H9 (cell line): ENCODE measurements at regions not wholly inside any gene's neighbourhood (a gene's known extent, or its start where the extent isn't known, plus 50 kb on each side); places are given as distances from the start of the nearest gene placed in this dataset.
"Not testable (repeated sequence)": the region's sequence is repeated elsewhere in the genome, so short reads cannot be mapped to it uniquely, and the experiment has no call there.

Source experiments
- DNase-seq: peaks from one replicate; pipeline ENCODE4 v3.0.0-alpha.2; 2017
- H2AFZ ChIP-seq: one replicate; pipeline ENCODE4 v1.6.1; 2013; ENCODE audit warnings: mild to moderate bottlenecking, low read length, control low read depth, moderate library complexity
- H2AK5ac ChIP-seq: 2 replicates; pipeline ENCODE4 v1.6.1; 2013; ENCODE audit warnings: low read length, control low read depth, mixed read lengths; ENCODE audit not compliant: insufficient read length
- H2BK120ac ChIP-seq: one replicate; pipeline ENCODE4 v1.6.1; 2013; ENCODE audit warnings: low read depth, mild to moderate bottlenecking, low read length, control low read depth, inconsistent platforms; ENCODE audit not compliant: poor library complexity, severe bottlenecking
- H2BK12ac ChIP-seq: 2 replicates; pipeline ENCODE4 v1.6.1; 2013; ENCODE audit warnings: low read length, control low read depth, mixed read lengths, low read depth; ENCODE audit not compliant: insufficient read length
- H2BK15ac ChIP-seq: 2 replicates; pipeline ENCODE4 v1.6.1; 2013; ENCODE audit warnings: low read depth, low read length, control low read depth
- H2BK20ac ChIP-seq: one replicate; pipeline ENCODE4 v1.6.1; 2013; ENCODE audit warnings: low read depth, mild to moderate bottlenecking, low read length, control low read depth, inconsistent platforms; ENCODE audit not compliant: poor library complexity, severe bottlenecking
- H2BK5ac ChIP-seq: 2 replicates; pipeline ENCODE4 v1.6.1; 2013; ENCODE audit warnings: low read length, control low read depth, mixed read lengths; ENCODE audit not compliant: insufficient read length
- H3K14ac ChIP-seq: 2 replicates; pipeline ENCODE4 v1.6.1; 2013; ENCODE audit warnings: low read length, control low read depth; ENCODE audit not compliant: insufficient read depth
- H3K18ac ChIP-seq: 2 replicates; pipeline ENCODE4 v1.6.1; 2013; ENCODE audit warnings: low read depth, mild to moderate bottlenecking, mixed read lengths, low read length, control low read depth; ENCODE audit not compliant: insufficient read length
- H3K23ac ChIP-seq: 2 replicates; pipeline ENCODE4 v1.6.1; 2013; ENCODE audit warnings: low read length, control low read depth, mixed read lengths, low read depth; ENCODE audit not compliant: insufficient read length
- H3K23me2 ChIP-seq: 2 replicates; pipeline ENCODE4 v1.6.1; 2013; ENCODE audit warnings: low read depth, mild to moderate bottlenecking, mixed read lengths, low read length, control low read depth; ENCODE audit not compliant: insufficient read length, poor library complexity, severe bottlenecking
- H3K27ac ChIP-seq: 2 replicates; pipeline ENCODE4 v1.5.1; 2013; ENCODE audit warnings: low read length, control low read depth, mixed read lengths, low read depth; ENCODE audit not compliant: insufficient read length
- H3K27me3 ChIP-seq: 2 replicates; pipeline ENCODE4 v1.6.1; 2013; ENCODE audit warnings: low read length, control low read depth, inconsistent platforms; ENCODE audit not compliant: insufficient read depth
- H3K4ac ChIP-seq: 2 replicates; pipeline ENCODE4 v1.6.1; 2013; ENCODE audit warnings: low read depth, mild to moderate bottlenecking, control low read depth, inconsistent platforms, low read length, moderate library complexity
- H3K4me1 ChIP-seq: 2 replicates; pipeline ENCODE4 v1.6.1; 2013; ENCODE audit warnings: low read length, control low read depth, inconsistent platforms; ENCODE audit not compliant: insufficient read depth
- H3K4me2 ChIP-seq: 2 replicates; pipeline ENCODE4 v1.6.1; 2013; ENCODE audit warnings: low read length, control low read depth, mixed read lengths; ENCODE audit not compliant: insufficient read length, insufficient read depth
- H3K56ac ChIP-seq: 2 replicates; pipeline ENCODE4 v1.6.1; 2013; ENCODE audit warnings: low read depth, mild to moderate bottlenecking, mixed read lengths, low read length, control low read depth; ENCODE audit not compliant: insufficient read length
- H3K79me1 ChIP-seq: 2 replicates; pipeline ENCODE4 v1.6.1; 2013; ENCODE audit warnings: low read depth, mild to moderate bottlenecking, moderate library complexity, low read length, control low read depth, inconsistent platforms; ENCODE audit not compliant: insufficient read depth, poor library complexity, severe bottlenecking
- H3K79me2 ChIP-seq: 2 replicates; pipeline ENCODE4 v1.6.1; 2013; ENCODE audit warnings: low read length, control low read depth, inconsistent platforms; ENCODE audit not compliant: insufficient read depth
- H3K9ac ChIP-seq: 2 replicates; pipeline ENCODE4 v1.6.1; 2013; ENCODE audit warnings: low read length, control low read depth, mixed read lengths; ENCODE audit not compliant: insufficient read length; ENCODE audit errors: extremely low read depth
- H3K9me3 ChIP-seq: one replicate; pipeline ENCODE4 v1.6.1; 2013; ENCODE audit warnings: low read depth, low read length, inconsistent platforms; ENCODE audit not compliant: control insufficient read depth
- H3T11ph ChIP-seq: one replicate; pipeline ENCODE4 v1.6.1; 2013; ENCODE audit warnings: mild to moderate bottlenecking, low read length, control low read depth, inconsistent platforms
- H4K20me1 ChIP-seq: one replicate; pipeline ENCODE4 v1.6.1; 2013; ENCODE audit not compliant: control insufficient read depth, insufficient read length, insufficient read depth
- H4K5ac ChIP-seq: 2 replicates; pipeline ENCODE4 v1.6.1; 2013; ENCODE audit warnings: low read depth, mild to moderate bottlenecking, mixed read lengths, low read length, control low read depth; ENCODE audit not compliant: insufficient read length
- H4K8ac ChIP-seq: replicated peaks from 2 replicates; pipeline ENCODE4 v1.6.1; 2013; ENCODE audit warnings: low read length, control low read depth, mixed read lengths, low read depth; ENCODE audit not compliant: insufficient read length
- H4K91ac ChIP-seq: 2 replicates; pipeline ENCODE4 v1.6.1; 2013; ENCODE audit warnings: low read depth, mild to moderate bottlenecking, moderate library complexity, mixed read lengths, low read length, control low read depth; ENCODE audit not compliant: insufficient read length
- H3K27ac Mint-ChIP-seq, 3 experiments: 2 replicates in 2 of 3; 3 replicates in 1 of 3; pipeline ENCODE4 v1.8.0; 2020 to 2021; ENCODE audit warnings: mixed read lengths in 3 of 3, mild to moderate bottlenecking in 1 of 3, moderate library complexity in 1 of 3
- H3K27me3 Mint-ChIP-seq: 2 replicates; pipeline ENCODE4 v1.8.0; 2021; ENCODE audit warnings: low read depth, mild to moderate bottlenecking, moderate library complexity, mixed read lengths
- H3K36me3 Mint-ChIP-seq, 3 experiments: 2 replicates in 2 of 3; 3 replicates in 1 of 3; pipeline ENCODE4 v1.8.0; 2020 to 2021; ENCODE audit warnings: low read depth in 3 of 3, mixed read lengths in 3 of 3; ENCODE audit not compliant: insufficient read depth in 1 of 3
- H3K4me1 Mint-ChIP-seq, 2 experiments: 2 replicates each; pipeline ENCODE4 v1.8.0; 2020; ENCODE audit warnings: mixed read lengths in 2 of 2
- H3K4me3 Mint-ChIP-seq, 2 experiments: 2 replicates in 1 of 2; 3 replicates in 1 of 2; pipeline ENCODE4 v1.8.0; 2020 to 2021; ENCODE audit warnings: mild to moderate bottlenecking in 2 of 2, mixed read lengths in 2 of 2, moderate library complexity in 1 of 2
- H3K9me3 Mint-ChIP-seq, 2 experiments: 2 replicates in 1 of 2; 3 replicates in 1 of 2; pipeline ENCODE4 v1.8.0; 2020; ENCODE audit warnings: mild to moderate bottlenecking in 2 of 2, mixed read lengths in 2 of 2, moderate library complexity in 1 of 2
- WGBS: extraction: QIAGEN DNeasy Blood & Tissue Kit; methylation state at CpG from one replicate; pipeline ENCODE4 v1.1.7; 2013; ENCODE audit warnings: missing lambda C conversion rate, low lambda C conversion rate, mixed read lengths; ENCODE audit not compliant: insufficient read length; ENCODE audit errors: extremely low coverage; 5-methylcytosine and 5-hydroxymethylcytosine counted together
- TF ChIP-seq, protein P1 (sequence below): fragments of 200-600 bp; sonication (generic); conservative IDR thresholded peaks from 3 replicates; pipeline ENCODE4 v1.8.0; 2021; ENCODE audit warnings: antibody characterized with exemption, mild to moderate bottlenecking

DNA sequence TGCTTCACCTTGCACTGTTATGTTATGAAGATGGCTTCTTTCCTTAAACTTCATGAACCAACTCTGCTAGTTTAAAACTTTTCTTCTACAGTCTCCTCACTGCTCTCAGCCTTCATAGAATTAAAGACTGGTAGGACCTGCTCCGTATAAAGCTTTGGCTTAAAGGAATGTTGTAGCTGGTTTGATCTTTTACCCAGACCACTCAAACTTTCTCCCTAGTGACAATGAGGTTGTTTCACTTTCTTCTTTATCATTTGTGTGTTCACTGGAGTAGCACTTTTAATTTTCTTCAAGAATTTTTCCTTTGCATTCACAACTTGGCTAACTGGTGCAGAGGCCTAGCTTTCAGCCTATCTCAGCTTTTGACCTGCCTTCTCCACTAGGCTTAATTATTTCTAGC lies 316.4 kb upstream of the RNF32 start:
- Histone ChIP-seq H3K23me2 (no peaks in the 10 kb centered on the region), H2AK5ac (no peak overlapping the region), H3K18ac (no peak overlapping the region), H4K20me1 (no peaks in the 10 kb centered on the region), H2BK12ac (no peak overlapping the region), H3K79me2 (no peaks in the 10 kb centered on the region), H3K27ac (no peak overlapping the region), H3K79me1 (no peaks in the 10 kb centered on the region), H2BK20ac (no peak overlapping the region), H3K4me2 (no peak overlapping the region), H4K8ac (no peak overlapping the region), H3T11ph (no peak overlapping the region), H3K14ac (no peak overlapping the region), H4K5ac (no peak overlapping the region), H3K23ac (no peak overlapping the region), H2AFZ (no peak overlapping the region), H3K56ac (no peak overlapping the region), H3K9ac (no peak overlapping the region), H2BK15ac (no peak overlapping the region), H2BK120ac (no peak overlapping the region), H3K9me3 (no peaks in the 10 kb centered on the region), H3K4ac (no peak overlapping the region), H4K91ac (no peak overlapping the region), H3K4me1 (no peaks in the 10 kb centered on the region), H3K27me3 (no peaks in the 10 kb centered on the region), H2BK5ac (no peak overlapping the region)
- WGBS = no CpG with 5 or more reads among the region's 1 CpG
- H3K4me1 Mint-ChIP-seq = peaks cover 5 to 6% of the 10 kb centered on the region in 2 experiments; a peak in 2 of 4 replicates
- H3K36me3 Mint-ChIP-seq = no peaks in the 10 kb centered on the region; a peak in 1 of 7 replicates
- no peaks in the 10 kb centered on the region; the same call in 1 of the 2 replicates for H3K27me3 Mint-ChIP-seq
- DNase-seq = no peak
- no peak overlapping the region for H3K4me3 Mint-ChIP-seq
- H3K27ac Mint-ChIP-seq = no peak overlapping the region
- TF ChIP-seq, protein P1, sequence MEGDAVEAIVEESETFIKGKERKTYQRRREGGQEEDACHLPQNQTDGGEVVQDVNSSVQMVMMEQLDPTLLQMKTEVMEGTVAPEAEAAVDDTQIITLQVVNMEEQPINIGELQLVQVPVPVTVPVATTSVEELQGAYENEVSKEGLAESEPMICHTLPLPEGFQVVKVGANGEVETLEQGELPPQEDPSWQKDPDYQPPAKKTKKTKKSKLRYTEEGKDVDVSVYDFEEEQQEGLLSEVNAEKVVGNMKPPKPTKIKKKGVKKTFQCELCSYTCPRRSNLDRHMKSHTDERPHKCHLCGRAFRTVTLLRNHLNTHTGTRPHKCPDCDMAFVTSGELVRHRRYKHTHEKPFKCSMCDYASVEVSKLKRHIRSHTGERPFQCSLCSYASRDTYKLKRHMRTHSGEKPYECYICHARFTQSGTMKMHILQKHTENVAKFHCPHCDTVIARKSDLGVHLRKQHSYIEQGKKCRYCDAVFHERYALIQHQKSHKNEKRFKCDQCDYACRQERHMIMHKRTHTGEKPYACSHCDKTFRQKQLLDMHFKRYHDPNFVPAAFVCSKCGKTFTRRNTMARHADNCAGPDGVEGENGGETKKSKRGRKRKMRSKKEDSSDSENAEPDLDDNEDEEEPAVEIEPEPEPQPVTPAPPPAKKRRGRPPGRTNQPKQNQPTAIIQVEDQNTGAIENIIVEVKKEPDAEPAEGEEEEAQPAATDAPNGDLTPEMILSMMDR = no peak
- no peaks in the 10 kb centered on the region for H3K9me3 Mint-ChIP-seq

- H2AK5ac ChIP-seq, DNase-seq, H3K9me3 Mint-ChIP-seq: not testable (repeated sequence)
Measured at GRCh38 chr7:156321430-156321829, 319.1 kb upstream of the RNF32 start.

More at GRCh38 chr7:156321430-156321829, 319.1 kb upstream of the RNF32 start:
- H4K20me1 ChIP-seq, H3K4me2 ChIP-seq, H3K9me3 ChIP-seq, H2BK12ac ChIP-seq, H2BK120ac ChIP-seq, H3K4ac ChIP-seq, H3K79me2 ChIP-seq, H3K18ac ChIP-seq, H4K5ac ChIP-seq, H3K9ac ChIP-seq, H2BK5ac ChIP-seq, H3T11ph ChIP-seq, H3K79me1 ChIP-seq, H3K27ac Mint-ChIP-seq, H3K4me3 Mint-ChIP-seq, H3K23me2 ChIP-seq, H3K14ac ChIP-seq, H2BK15ac ChIP-seq, H3K36me3 Mint-ChIP-seq, H2BK20ac ChIP-seq, H3K23ac ChIP-seq, H3K27me3 Mint-ChIP-seq, H2AFZ ChIP-seq, H4K8ac ChIP-seq, H3K27ac ChIP-seq, H3K4me1 ChIP-seq, H3K27me3 ChIP-seq, H3K4me1 Mint-ChIP-seq, H4K91ac ChIP-seq, H3K56ac ChIP-seq: not testable (repeated sequence)
- WGBS = no CpG with 5 or more reads among the region's 1 CpG
